NCI-H2171 treated with DMSO at 0.1 percent for 48 hours (cell line): ENCODE measurements at regions not wholly inside any gene's neighbourhood (a gene's known extent, or its start where the extent isn't known, plus 50 kb on each side); places are given as distances from the start of the nearest gene placed in this dataset.
A peak's percentile ranks its signal among the peaks of the same experiment; 100 is the strongest.

Experiments
- DNase-seq: peaks from one replicate; lab custom pipeline; 2025; lab: John Stamatoyannopoulos, UW

- DNase-seq = peak; percentile 85
Measured at GRCh38 chr11:98561252-98561651, 459.5 kb upstream of the CNTN5 start.

- no peak for DNase-seq
Measured at GRCh38 chr11:98561877-98562395, 458.8 kb upstream of the CNTN5 start.

- DNase-seq = no peak
Measured at GRCh38 chr11:98564233-98564632, 456.5 kb upstream of the CNTN5 start.

GRCh38 chr11:98564881-98565280 lies 455.9 kb upstream of the CNTN5 start:
- DNase-seq = peak; percentile 14

GRCh38 chr11:98565311-98565710 lies 455.4 kb upstream of the CNTN5 start:
- no peak for DNase-seq

- DNase-seq = no peak
Measured at GRCh38 chr11:98566978-98567377, 453.8 kb upstream of the CNTN5 start.

GRCh38 chr11:98568013-98568412 lies 452.7 kb upstream of the CNTN5 start:
- DNase-seq = peak; percentile 99

- no peak for DNase-seq
Measured at GRCh38 chr11:98572941-98573340, 447.8 kb upstream of the CNTN5 start.

- no peak for DNase-seq
Measured at GRCh38 chr11:98587884-98588283, 432.9 kb upstream of the CNTN5 start.

GRCh38 chr11:98589967-98590366 lies 430.8 kb upstream of the CNTN5 start:
- DNase-seq = no peak

GRCh38 chr11:98600103-98600502 lies 420.6 kb upstream of the CNTN5 start:
- no peak for DNase-seq

GRCh38 chr11:98600786-98601773 lies 419.7 kb upstream of the CNTN5 start:
- no peak for DNase-seq

- DNase-seq = peak; percentile 57
Measured at GRCh38 chr11:98616098-98616655, 404.6 kb upstream of the CNTN5 start.

- no peak for DNase-seq
Measured at GRCh38 chr11:98621767-98622166, 399.0 kb upstream of the CNTN5 start.

GRCh38 chr11:98625526-98625925 lies 395.2 kb upstream of the CNTN5 start:
- DNase-seq = peak; percentile 83

GRCh38 chr11:98630736-98631135 lies 390.0 kb upstream of the CNTN5 start:
- DNase-seq = no peak

GRCh38 chr11:98657711-98658110 lies 363.0 kb upstream of the CNTN5 start:
- no peak for DNase-seq

GRCh38 chr11:98659431-98659830 lies 361.3 kb upstream of the CNTN5 start:
- DNase-seq = no peak

GRCh38 chr11:98674390-98674789 lies 346.4 kb upstream of the CNTN5 start:
- no peak for DNase-seq

- no peak for DNase-seq
Measured at GRCh38 chr11:98679673-98680072, 341.1 kb upstream of the CNTN5 start.

- DNase-seq = no peak
Measured at GRCh38 chr11:98701541-98701940, 319.2 kb upstream of the CNTN5 start.

- DNase-seq = no peak
Measured at GRCh38 chr11:98703779-98704556, 316.8 kb upstream of the CNTN5 start.
